ENCODE measurements at regions not wholly inside any gene's neighbourhood (a gene's known extent, or its start where the extent isn't known, plus 50 kb on each side); places are given as distances from the start of the nearest gene placed in this dataset.

DNA sequence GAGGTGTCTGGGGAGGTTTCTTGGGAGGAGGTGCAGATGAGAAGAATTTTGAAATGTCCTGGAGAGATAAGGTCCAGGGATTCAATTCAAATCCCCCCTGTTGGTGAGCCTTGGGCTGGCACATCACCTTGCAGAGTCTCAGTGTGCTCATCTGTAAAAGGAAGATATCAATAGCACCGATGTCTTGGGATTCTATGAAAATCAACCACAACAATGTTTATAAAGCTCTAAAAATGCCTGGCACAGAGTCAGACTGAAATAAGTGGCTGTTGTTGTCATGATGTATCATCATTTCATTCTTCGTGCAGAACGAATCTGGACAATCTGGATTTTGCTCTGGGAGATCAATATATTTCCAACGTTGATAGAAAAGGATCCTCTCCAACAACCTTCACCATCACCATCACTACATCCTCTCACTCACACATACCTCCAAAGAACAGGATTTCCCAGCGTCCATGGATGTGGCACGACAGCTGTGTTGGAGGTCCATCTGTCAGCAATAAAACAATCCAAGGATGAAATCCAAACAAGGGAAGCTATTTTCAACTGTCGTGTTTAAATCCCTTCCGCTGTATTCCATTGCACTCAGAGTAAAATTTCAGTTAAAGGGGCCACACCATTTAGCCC lies 393.7 kb upstream of the DYNLRB2 start:
- H3K9ac ChIP-seq (ENCODE audit: low read length) = no peak overlapping the region
- H3K36me3 ChIP-seq (ENCODE audit: insufficient read depth, low read length) = no peaks in the 10 kb centered on the region

DNA sequence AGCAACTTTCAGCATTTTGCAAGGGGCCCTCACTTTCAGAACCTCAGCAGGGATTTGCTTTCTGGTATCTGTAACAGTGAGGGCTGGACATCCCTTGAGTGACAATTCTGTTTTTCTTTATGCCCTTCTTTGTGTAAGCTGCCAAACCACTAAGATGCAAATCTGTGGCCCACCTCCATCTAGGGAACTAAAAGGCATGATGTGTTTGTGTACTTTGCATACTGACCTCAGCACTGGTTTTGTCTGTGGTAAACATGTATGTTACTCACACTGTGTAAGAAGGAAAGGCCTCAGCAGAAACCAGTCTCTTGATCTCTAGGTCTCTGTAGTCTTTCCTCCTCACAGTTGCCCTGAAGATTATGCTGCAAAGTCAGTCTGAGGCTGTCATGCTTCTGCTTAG lies 396.6 kb upstream of the DYNLRB2 start:
- Histone ChIP-seq H3K36me3 (ENCODE audit: insufficient read depth, low read length) (no peaks in the 10 kb centered on the region), H3K9me3 (ENCODE audit: low read length) (no peaks in the 10 kb centered on the region), H3K4me1 (ENCODE audit: insufficient read depth, low read length) (no peaks in the 10 kb centered on the region), H3K4me3 (ENCODE audit: low read depth in 1 of 2, low read length in 2 of 2) (no peak overlapping the region), H3K9ac (ENCODE audit: low read length) (no peak overlapping the region), H3K27ac (ENCODE audit: low read depth, low read length) (no peak overlapping the region), H3K27me3 (ENCODE audit: control insufficient read depth in 1 of 2, insufficient read depth in 2 of 2, low read length in 2 of 2) (no peaks in the 10 kb centered on the region)

More for the DNA sequence above, 393.7 kb upstream of the DYNLRB2 start:
- Histone ChIP-seq H3K27ac (ENCODE audit: low read depth, low read length) (no peak overlapping the region), H3K27me3 (ENCODE audit: control insufficient read depth in 1 of 2, insufficient read depth in 2 of 2, low read length in 2 of 2) (no peaks in the 10 kb centered on the region), H3K9me3 (ENCODE audit: low read length) (no peaks in the 10 kb centered on the region), H3K4me3 (ENCODE audit: low read depth in 1 of 2, low read length in 2 of 2) (no peak overlapping the region), H3K4me1 (ENCODE audit: insufficient read depth, low read length) (no peaks in the 10 kb centered on the region)

DNA sequence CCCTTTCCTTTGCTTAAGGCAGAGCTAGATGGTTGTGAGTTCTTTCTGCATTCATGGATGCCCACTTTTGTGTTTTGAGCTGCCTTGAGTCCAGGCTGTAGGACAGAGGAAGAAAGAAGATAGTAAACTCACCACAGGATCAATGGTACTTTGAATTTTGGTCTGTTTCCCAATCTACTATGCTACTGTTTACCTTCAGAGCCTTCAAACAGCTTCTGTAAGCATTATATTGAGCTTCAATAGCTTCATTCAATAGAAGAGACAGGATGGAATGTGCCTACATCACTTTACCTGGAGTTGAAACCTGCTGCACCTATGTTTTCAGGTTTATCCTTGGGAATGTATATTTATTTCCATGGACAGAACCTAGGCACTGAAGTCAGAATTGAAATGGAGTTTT lies 397.9 kb upstream of the DYNLRB2 start:
- Histone ChIP-seq H3K27ac (ENCODE audit: low read depth, low read length) (no peak overlapping the region), H3K27me3 (ENCODE audit: control insufficient read depth in 1 of 2, insufficient read depth in 2 of 2, low read length in 2 of 2) (no peaks in the 10 kb centered on the region), H3K4me1 (ENCODE audit: insufficient read depth, low read length) (no peaks in the 10 kb centered on the region), H3K9me3 (ENCODE audit: low read length) (no peaks in the 10 kb centered on the region), H3K36me3 (ENCODE audit: insufficient read depth, low read length) (no peaks in the 10 kb centered on the region), H3K9ac (ENCODE audit: low read length) (no peak overlapping the region), H3K4me3 (ENCODE audit: low read depth in 1 of 2, low read length in 2 of 2) (no peak overlapping the region)

DNA sequence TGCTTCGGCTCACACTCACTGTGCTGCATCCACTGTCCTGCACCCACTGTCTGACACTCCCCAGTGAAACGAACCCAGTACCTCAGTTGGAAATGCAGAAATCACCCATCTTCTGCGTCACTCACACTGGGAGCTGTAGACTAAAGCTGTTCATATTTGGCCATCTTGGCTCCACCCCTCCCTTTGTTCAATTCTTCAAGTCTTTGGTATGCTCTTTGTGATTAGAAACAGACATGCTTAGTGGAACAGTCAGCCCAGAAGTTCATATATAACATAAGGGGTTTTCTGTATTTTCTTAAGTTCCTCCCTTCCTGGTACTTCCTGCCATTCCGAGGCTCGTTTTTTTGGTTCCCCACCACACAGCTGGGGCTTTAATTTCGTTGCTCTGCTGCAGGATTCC lies 398.5 kb upstream of the DYNLRB2 start:
- Histone ChIP-seq H3K9me3 (ENCODE audit: low read length) (no peaks in the 10 kb centered on the region), H3K4me3 (ENCODE audit: low read depth in 1 of 2, low read length in 2 of 2) (no peak overlapping the region), H3K27me3 (ENCODE audit: control insufficient read depth in 1 of 2, insufficient read depth in 2 of 2, low read length in 2 of 2) (no peaks in the 10 kb centered on the region), H3K36me3 (ENCODE audit: insufficient read depth, low read length) (no peaks in the 10 kb centered on the region), H3K4me1 (ENCODE audit: insufficient read depth, low read length) (no peaks in the 10 kb centered on the region), H3K27ac (ENCODE audit: low read depth, low read length) (no peak overlapping the region), H3K9ac (ENCODE audit: low read length) (no peak overlapping the region)

DNA sequence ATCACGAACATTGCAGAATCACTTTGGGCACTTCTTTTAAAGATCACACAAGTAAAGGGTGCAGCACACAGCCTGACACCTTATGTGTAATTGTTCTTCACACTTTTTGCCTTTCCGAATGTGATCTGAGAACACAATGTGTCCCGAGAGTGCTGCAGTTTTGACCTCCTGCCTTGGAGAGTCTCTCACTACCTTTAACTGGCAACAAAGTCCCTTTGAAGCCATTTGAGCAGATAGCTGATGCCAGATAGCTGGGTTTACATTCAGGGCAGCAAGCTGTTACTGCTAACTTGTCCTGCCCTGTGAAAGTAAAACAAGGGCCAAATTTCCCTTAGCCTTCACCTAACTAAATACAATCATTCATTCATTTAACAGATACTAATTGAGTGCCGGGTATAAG lies 411.0 kb upstream of the DYNLRB2 start:
- Histone ChIP-seq H3K27ac (ENCODE audit: low read depth, low read length) (no peak overlapping the region), H3K36me3 (ENCODE audit: insufficient read depth, low read length) (no peaks in the 10 kb centered on the region), H3K9ac (ENCODE audit: low read length) (no peak overlapping the region), H3K9me3 (ENCODE audit: low read length) (no peaks in the 10 kb centered on the region), H3K4me3 (ENCODE audit: low read depth in 1 of 2, low read length in 2 of 2) (no peak overlapping the region), H3K4me1 (ENCODE audit: insufficient read depth, low read length) (no peaks in the 10 kb centered on the region), H3K27me3 (ENCODE audit: control insufficient read depth in 1 of 2, insufficient read depth in 2 of 2, low read length in 2 of 2) (no peaks in the 10 kb centered on the region)

GRCh38 chr16:80125677-80126076 lies 415.1 kb upstream of the DYNLRB2 start:
- no peaks in the 10 kb centered on the region for H3K9me3 ChIP-seq (ENCODE audit: low read length)
- H3K36me3 ChIP-seq (ENCODE audit: insufficient read depth, low read length) = no peaks in the 10 kb centered on the region
- no peak overlapping the region for H3K27ac ChIP-seq (ENCODE audit: low read depth, low read length)
- no peak overlapping the region for H3K9ac ChIP-seq (ENCODE audit: low read length)
- no peaks in the 10 kb centered on the region for H3K27me3 ChIP-seq (ENCODE audit: control insufficient read depth in 1 of 2, insufficient read depth in 2 of 2, low read length in 2 of 2)
- peaks cover 15% of the 10 kb centered on the region for H3K4me1 ChIP-seq (ENCODE audit: insufficient read depth, low read length)
- no peak overlapping the region for H3K4me3 ChIP-seq (ENCODE audit: low read depth in 1 of 2, low read length in 2 of 2)

DNA sequence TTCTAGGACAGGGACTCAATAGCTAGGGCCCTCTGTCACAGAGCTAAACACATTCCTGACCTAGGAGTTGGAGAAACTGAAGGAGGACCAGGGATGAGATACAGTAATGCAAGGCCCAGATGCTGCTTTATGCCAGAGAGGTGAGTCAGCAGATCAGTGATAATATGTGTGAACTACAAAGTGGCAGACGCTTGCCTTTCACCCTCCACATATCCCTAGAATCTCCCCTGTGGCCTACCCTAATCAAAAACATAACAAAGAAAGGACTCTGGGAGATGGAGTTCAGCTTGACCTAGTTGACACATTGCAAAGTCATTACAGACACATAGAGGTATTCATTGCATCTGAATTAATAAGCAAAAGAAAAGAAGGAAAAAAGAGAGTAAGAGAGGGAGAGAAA lies 417.6 kb upstream of the DYNLRB2 start:
- H3K9me3 ChIP-seq (ENCODE audit: low read length) = no peaks in the 10 kb centered on the region
- H3K4me1 ChIP-seq (ENCODE audit: insufficient read depth, low read length) = peaks cover 15% of the 10 kb centered on the region
- no peaks in the 10 kb centered on the region for H3K36me3 ChIP-seq (ENCODE audit: insufficient read depth, low read length)
- no peak overlapping the region for H3K9ac ChIP-seq (ENCODE audit: low read length)
- no peaks in the 10 kb centered on the region for H3K27me3 ChIP-seq (ENCODE audit: control insufficient read depth in 1 of 2, insufficient read depth in 2 of 2, low read length in 2 of 2)
- H3K27ac ChIP-seq (ENCODE audit: low read depth, low read length) = no peak overlapping the region
- no peak overlapping the region for H3K4me3 ChIP-seq (ENCODE audit: low read depth in 1 of 2, low read length in 2 of 2)

- H3K27ac ChIP-seq (ENCODE audit: low read depth, low read length) = no peak overlapping the region
- no peaks in the 10 kb centered on the region for H3K27me3 ChIP-seq (ENCODE audit: control insufficient read depth in 1 of 2, insufficient read depth in 2 of 2, low read length in 2 of 2)
These were observed 418.7 kb upstream of the DYNLRB2 start for GRCh38 chr16:80122115-80122514.

GRCh38 chr16:80121522-80121909 lies 419.3 kb upstream of the DYNLRB2 start:
- Histone ChIP-seq H3K36me3 (ENCODE audit: insufficient read depth, low read length) (no peaks in the 10 kb centered on the region), H3K4me3 (ENCODE audit: low read depth in 1 of 2, low read length in 2 of 2) (no peak overlapping the region), H3K4me1 (ENCODE audit: insufficient read depth, low read length) (peaks cover 15% of the 10 kb centered on the region), H3K27me3 (ENCODE audit: control insufficient read depth in 1 of 2, insufficient read depth in 2 of 2, low read length in 2 of 2) (no peaks in the 10 kb centered on the region), H3K9me3 (ENCODE audit: low read length) (no peaks in the 10 kb centered on the region), H3K9ac (ENCODE audit: low read length) (no peak overlapping the region), H3K27ac (ENCODE audit: low read depth, low read length) (no peak overlapping the region)

More at GRCh38 chr16:80122115-80122514, 418.7 kb upstream of the DYNLRB2 start:
- Histone ChIP-seq H3K36me3 (ENCODE audit: insufficient read depth, low read length) (no peaks in the 10 kb centered on the region), H3K9me3 (ENCODE audit: low read length) (no peaks in the 10 kb centered on the region), H3K4me3 (ENCODE audit: low read depth in 1 of 2, low read length in 2 of 2) (no peak overlapping the region), H3K9ac (ENCODE audit: low read length) (no peak overlapping the region), H3K4me1 (ENCODE audit: insufficient read depth, low read length) (peaks cover 15% of the 10 kb centered on the region)

GRCh38 chr16:80120899-80121521 lies 419.8 kb upstream of the DYNLRB2 start:
- H3K27me3 ChIP-seq (ENCODE audit: control insufficient read depth in 1 of 2, insufficient read depth in 2 of 2, low read length in 2 of 2) = no peaks in the 10 kb centered on the region
- no peak overlapping the region for H3K27ac ChIP-seq (ENCODE audit: low read depth, low read length)
- H3K4me1 ChIP-seq (ENCODE audit: insufficient read depth, low read length) = peaks cover 15% of the 10 kb centered on the region
- no peaks in the 10 kb centered on the region for H3K9me3 ChIP-seq (ENCODE audit: low read length)
- H3K36me3 ChIP-seq (ENCODE audit: insufficient read depth, low read length) = no peaks in the 10 kb centered on the region
- no peak overlapping the region for H3K4me3 ChIP-seq (ENCODE audit: low read depth in 1 of 2, low read length in 2 of 2)
- H3K9ac ChIP-seq (ENCODE audit: low read length) = no peak overlapping the region

DNA sequence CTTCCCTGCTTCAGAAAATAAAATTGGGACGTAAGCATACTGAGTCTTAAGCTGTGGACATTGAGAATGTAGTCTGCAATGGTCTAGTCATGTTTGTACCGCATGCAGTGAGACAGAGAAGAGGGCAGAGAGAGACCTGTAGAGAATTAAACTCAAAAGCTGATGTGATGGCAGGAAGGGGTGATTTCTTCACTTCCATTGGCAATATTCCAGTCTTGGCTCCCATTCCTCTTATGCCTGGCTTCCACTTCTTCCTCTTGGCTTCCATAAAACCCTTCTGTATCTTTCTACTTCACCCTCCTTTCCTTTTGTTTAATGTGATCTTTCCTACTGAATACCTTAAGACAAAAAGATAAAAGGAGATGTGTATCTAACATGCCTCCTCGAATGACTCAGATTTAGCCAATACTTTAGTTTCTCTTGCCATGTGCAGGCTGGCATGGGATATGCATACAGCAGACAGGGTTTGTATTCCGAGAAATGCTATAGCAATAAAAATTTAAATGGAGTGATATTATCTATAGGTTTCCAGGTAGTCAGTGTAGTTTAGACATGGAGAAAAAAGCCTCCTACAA lies 423.1 kb upstream of the DYNLRB2 start:
- no peaks in the 10 kb centered on the region for H3K9me3 ChIP-seq (ENCODE audit: low read length)
- no peaks in the 10 kb centered on the region for H3K27me3 ChIP-seq (ENCODE audit: control insufficient read depth in 1 of 2, insufficient read depth in 2 of 2, low read length in 2 of 2)
- H3K4me1 ChIP-seq (ENCODE audit: insufficient read depth, low read length) = peaks cover 9% of the 10 kb centered on the region
- H3K36me3 ChIP-seq (ENCODE audit: insufficient read depth, low read length) = no peaks in the 10 kb centered on the region
- no peak overlapping the region for H3K9ac ChIP-seq (ENCODE audit: low read length)
- H3K4me3 ChIP-seq (ENCODE audit: low read depth in 1 of 2, low read length in 2 of 2) = no peak overlapping the region
- no peak overlapping the region for H3K27ac ChIP-seq (ENCODE audit: low read depth, low read length)

GRCh38 chr16:80116711-80117110 lies 424.1 kb upstream of the DYNLRB2 start:
- Histone ChIP-seq H3K9ac (ENCODE audit: low read length) (no peak overlapping the region), H3K36me3 (ENCODE audit: insufficient read depth, low read length) (no peaks in the 10 kb centered on the region), H3K4me1 (ENCODE audit: insufficient read depth, low read length) (no peaks in the 10 kb centered on the region), H3K27me3 (ENCODE audit: control insufficient read depth in 1 of 2, insufficient read depth in 2 of 2, low read length in 2 of 2) (no peaks in the 10 kb centered on the region), H3K27ac (ENCODE audit: low read depth, low read length) (no peak overlapping the region), H3K9me3 (ENCODE audit: low read length) (no peaks in the 10 kb centered on the region), H3K4me3 (ENCODE audit: low read depth in 1 of 2, low read length in 2 of 2) (no peak overlapping the region)
